DMS153 treated with DMSO at 0.1 percent for 48 hours (cell line): ENCODE measurements at regions not wholly inside any gene's neighbourhood (a gene's known extent, or its start where the extent isn't known, plus 50 kb on each side); places are given as distances from the start of the nearest gene placed in this dataset.
"Not testable (repeated sequence)": the region's sequence is repeated elsewhere in the genome, so short reads cannot be mapped to it uniquely, and the experiment has no call there.

Experiments used
- DNase-seq: peaks from one replicate; lab custom pipeline; 2025; ENCODE audit not compliant: unreplicated experiment; lab: John Stamatoyannopoulos, UW

GRCh38 chr10:109732254-109732965, 190.9 kb downstream of the XPNPEP1 start:
- no peak for DNase-seq

- not testable (repeated sequence) for DNase-seq
Measured at GRCh38 chr10:109729895-109730294, 193.4 kb downstream of the XPNPEP1 start.

GRCh38 chr10:109727436-109727835, 195.9 kb downstream of the XPNPEP1 start:
- DNase-seq = no peak

- DNase-seq = no peak
Measured at GRCh38 chr10:109726473-109726872, 196.8 kb downstream of the XPNPEP1 start.

GRCh38 chr10:109723305-109723704, 200.0 kb downstream of the XPNPEP1 start:
- DNase-seq = no peak

- DNase-seq = no peak
Measured at GRCh38 chr10:109721453-109722064, 201.8 kb downstream of the XPNPEP1 start.

- DNase-seq = no peak
Measured at GRCh38 chr10:109706026-109706560, 217.2 kb downstream of the XPNPEP1 start.

GRCh38 chr10:109701633-109702215, 221.6 kb downstream of the XPNPEP1 start:
- no peak for DNase-seq

GRCh38 chr10:109698882-109699664, 224.2 kb downstream of the XPNPEP1 start:
- no peak for DNase-seq

GRCh38 chr10:109698086-109698485, 225.2 kb downstream of the XPNPEP1 start:
- no peak for DNase-seq

- no peak for DNase-seq
Measured at GRCh38 chr10:109696981-109697775, 226.1 kb downstream of the XPNPEP1 start.

GRCh38 chr10:109696462-109696861, 226.8 kb downstream of the XPNPEP1 start:
- no peak for DNase-seq

- DNase-seq = no peak
Measured at GRCh38 chr10:109695988-109696387, 227.3 kb downstream of the XPNPEP1 start.

GRCh38 chr10:109689785-109690184, 233.5 kb downstream of the XPNPEP1 start:
- DNase-seq = no peak

- DNase-seq = no peak
Measured at GRCh38 chr10:109679478-109679877, 243.8 kb downstream of the XPNPEP1 start.

- DNase-seq = no peak
Measured at GRCh38 chr10:109678857-109679256, 244.5 kb downstream of the XPNPEP1 start.

- no peak for DNase-seq
Measured at GRCh38 chr10:109676703-109677102, 246.6 kb downstream of the XPNPEP1 start.

GRCh38 chr10:109668703-109669102, 254.6 kb downstream of the XPNPEP1 start:
- DNase-seq = no peak

GRCh38 chr10:109668154-109668665, 255.1 kb downstream of the XPNPEP1 start:
- DNase-seq = no peak

- DNase-seq = no peak
Measured at GRCh38 chr10:109665321-109665720, 258.0 kb downstream of the XPNPEP1 start.
